A172 (cell line): ENCODE measurements at regions not wholly inside any gene's neighbourhood (a gene's known extent, or its start where the extent isn't known, plus 50 kb on each side); places are given as distances from the start of the nearest gene placed in this dataset.
"Not testable (repeated sequence)": the region's sequence is repeated elsewhere in the genome, so short reads cannot be mapped to it uniquely, and the experiment has no call there.

Source experiments
- DNase-seq: peaks from one replicate; pipeline ENCODE4 v3.0.0-alpha.2; 2015; ENCODE audit warnings: low spot score

DNA sequence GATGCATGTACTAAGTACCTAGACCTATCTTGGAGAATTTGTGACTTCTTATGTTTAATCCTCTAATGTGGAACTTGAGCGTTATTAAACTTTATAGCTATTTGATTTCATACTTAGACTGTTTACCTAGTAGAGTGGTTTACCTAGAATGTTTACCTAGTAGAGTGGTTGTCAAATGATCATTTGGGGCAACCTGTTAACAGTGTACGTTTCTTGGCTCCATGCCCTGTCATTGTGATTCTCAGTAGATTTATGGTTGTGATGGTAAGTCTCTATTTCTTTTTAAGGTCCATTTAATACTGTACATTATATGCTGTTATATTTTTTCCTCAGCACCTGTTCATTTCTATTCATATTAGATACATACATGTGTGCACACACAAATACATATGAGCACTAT, 233.0 kb upstream of the MAD2L1 start:
- DNase-seq: no peak

DNA sequence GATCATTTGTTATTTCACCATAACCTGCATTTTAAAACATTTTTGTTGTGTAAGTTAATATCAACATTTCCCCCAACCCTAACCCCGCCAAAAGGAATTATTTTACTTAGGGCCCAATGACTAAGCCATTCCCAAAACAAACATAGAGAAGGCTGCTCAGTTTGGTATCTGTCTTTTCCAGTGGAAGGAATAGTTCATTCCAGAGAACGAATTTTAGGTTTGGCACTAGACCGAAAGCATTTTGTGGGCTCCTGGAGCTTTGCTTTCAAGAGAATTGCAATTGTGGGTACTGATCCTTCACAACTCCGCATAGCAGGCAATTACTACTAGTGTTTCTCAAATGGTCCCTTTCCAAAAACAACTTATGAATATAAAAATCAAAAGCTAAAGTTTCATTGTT, 226.7 kb upstream of the MAD2L1 start:
- DNase-seq: no peak

DNA sequence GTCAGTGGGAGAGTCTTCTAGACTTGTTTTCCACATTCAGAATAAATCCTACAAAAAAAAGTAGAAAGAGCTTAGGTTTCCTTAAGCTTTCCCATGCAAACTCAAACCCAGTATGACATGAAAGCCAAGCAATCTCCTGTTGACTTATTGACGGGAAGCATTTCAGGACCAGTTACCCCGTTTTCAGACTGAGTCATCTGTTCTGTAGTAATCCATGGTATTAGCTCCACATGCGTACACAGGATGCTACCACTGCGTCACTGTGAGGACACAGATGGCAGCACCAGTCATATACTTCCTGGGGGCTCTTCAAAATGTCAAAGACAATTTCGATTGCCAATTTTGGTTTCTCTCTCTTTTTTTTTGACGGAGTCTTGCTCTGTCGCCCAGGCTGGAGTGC, 224.9 kb upstream of the MAD2L1 start:
- no peak for DNase-seq

DNA sequence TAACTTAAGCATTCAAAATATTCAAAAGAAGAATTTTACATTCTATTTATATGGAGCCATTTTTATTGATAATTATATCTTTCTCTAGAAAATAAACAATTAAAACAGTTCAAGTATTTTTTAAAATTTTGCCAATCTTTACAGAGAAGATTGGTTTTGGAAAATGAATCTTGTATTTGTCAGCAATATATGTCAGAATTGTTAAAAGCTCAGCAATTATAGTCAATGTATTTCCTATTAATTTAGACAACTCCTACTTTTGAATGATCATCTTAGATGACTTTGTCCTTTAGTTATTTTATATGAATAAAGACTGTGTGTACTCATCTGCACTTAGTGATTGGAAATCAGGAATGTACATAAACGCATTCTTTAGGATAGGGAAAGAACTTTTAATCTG, 223.9 kb upstream of the MAD2L1 start:
- DNase-seq: no peak

- no peak for DNase-seq
Observed at GRCh38 chr4:120286813-120287212, 220.2 kb upstream of the MAD2L1 start.

- no peak for DNase-seq
Observed at GRCh38 chr4:120281581-120281980, 214.9 kb upstream of the MAD2L1 start.

GRCh38 chr4:120277391-120277790, 210.7 kb upstream of the MAD2L1 start:
- no peak for DNase-seq

DNA sequence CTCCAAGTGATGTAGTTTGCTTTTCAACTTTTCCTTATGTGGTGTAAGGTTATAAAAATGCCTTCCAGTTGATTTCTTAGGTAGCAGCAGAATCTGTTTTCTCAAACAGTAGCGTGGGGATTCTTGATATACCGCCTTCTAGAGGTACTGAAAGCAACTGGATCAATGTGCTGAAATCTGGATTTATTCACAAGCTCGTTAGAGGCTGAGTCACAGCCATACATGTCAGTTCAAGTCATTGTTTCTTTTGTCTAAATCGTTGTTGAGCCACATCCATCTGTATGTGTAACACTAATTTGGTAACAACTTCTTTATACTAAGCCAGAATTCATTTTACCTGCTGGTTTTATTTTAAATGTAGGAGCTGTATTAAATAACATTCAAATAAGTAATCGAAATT, 200.0 kb upstream of the MAD2L1 start:
- DNase-seq: no peak

DNA sequence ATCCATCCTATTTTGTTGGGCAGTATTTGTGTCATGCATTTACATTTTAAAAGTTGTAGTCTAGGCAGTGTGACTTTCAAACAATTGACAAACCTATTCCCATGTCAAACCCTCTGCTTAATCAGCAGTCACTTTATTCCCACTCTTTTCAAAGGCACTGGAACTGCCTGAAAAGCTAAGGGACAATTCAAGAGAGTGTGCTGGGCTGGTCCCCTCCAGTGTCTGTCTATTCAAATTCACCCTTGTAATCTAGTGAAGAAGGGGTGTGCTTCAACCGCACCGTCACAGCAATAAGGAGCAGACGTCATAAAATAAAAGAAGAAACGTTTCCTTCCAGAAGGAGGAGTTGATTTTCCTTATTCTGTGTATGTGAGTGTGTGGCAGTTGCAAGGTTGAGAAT, 197.0 kb upstream of the MAD2L1 start:
- DNase-seq: no peak

- DNase-seq: no peak
Observed at GRCh38 chr4:120261117-120261516, 194.5 kb upstream of the MAD2L1 start.

DNA sequence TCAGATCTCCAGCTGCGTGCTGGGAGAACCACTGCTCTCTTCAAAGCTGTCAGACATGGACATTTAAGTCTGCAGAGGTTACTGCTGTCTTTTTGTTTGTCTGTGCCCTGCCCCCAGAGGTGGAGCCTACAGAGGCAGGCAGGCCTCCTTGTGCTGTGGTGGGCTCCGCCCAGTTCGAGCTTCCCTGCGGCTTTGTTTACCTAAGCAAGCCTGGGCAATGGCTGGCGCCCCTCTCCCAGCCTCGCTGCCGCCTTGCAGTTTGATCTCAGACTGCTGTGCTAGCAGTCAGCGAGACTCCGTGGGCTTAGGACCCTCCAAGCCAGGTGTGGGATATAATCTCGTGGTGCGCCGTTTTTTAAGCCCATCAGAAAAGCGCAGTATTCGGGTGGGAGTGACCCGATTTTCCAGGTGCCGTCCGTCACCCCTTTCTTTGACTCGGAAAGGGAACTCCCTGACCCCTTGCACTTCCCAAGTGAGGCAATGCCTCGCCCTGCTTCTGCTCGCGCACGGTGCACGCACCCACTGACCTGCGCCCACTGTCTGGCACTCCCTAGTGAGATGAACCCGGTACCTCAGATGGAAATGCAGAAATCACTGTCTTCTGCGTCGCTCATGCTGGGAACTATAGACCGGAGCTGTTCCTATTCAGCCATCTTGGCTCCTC, 189.6 kb upstream of the MAD2L1 start:
- not testable (repeated sequence) for DNase-seq

DNA sequence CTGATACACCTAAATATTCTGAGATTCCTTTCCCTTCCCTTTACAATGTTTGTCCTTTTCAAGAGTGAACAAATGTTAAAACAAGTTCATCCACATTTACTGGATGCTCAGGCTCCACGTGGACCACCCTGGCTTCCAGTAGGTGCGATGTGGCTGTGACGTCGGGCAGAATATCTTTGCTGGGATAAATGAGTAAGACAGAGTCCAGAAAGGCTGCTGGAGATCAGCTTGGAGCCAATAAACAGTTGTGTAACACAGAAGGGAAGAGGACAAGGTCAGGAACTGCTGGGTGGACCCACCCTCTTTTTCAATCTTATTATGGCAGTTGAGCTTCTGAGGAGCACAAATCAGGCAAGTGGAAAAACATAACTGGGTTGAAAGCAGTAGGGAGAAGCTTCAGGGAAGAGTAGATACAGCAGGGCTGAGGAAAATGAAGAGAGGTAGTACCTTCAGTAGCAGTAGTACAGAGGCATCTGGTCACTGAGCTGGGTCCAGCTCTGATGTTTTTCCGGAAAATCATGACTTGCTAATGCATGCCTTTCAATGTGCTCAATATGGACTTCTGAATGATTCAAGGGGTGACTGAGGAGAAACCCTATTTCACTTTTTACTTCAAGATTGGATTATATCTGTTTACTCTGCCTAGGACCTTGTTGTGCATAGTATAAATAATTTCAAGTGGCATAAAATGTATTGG, 171.8 kb upstream of the MAD2L1 start:
- DNase-seq: no peak

DNA sequence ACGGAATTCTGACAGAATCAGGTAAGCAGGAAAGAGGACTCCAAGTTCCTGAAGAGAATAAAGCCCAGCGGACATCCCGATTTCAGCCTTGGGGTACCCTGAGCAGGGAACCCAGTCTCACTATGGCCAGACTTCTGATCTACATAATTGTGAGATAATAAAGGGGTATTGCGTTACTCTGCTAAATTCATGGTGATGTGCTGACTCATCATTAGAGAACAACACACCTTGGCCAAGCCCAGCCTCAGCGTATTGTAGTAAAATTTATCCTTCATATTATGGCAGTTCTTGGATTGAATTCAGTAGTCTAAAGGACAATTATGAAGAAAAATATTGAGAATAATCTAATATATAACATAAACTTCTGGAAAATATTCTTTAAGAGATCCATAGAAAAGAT, 170.2 kb upstream of the MAD2L1 start:
- no peak for DNase-seq

GRCh38 chr4:120232050-120232449, 165.4 kb upstream of the MAD2L1 start:
- DNase-seq: no peak

GRCh38 chr4:120228086-120228485, 161.4 kb upstream of the MAD2L1 start:
- no peak for DNase-seq

DNA sequence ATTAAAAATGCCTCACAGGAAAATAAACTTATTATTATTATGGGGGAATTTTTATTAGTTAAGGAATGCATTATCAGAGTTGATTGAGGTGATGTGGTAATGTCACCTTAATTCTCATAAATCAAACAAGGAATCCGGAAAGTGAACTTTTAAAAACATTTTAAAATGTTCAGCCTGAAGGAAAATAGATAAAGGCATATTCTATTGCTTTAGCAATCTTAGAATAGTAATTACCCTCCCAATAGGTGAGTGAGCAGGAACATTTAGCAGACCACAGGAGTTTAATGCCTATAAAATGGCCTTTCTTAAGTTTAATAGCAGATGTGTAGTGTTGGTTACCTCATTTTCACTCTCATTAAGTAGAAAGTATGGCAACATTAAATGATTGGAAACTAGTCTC, 160.9 kb upstream of the MAD2L1 start:
- no peak for DNase-seq

DNA sequence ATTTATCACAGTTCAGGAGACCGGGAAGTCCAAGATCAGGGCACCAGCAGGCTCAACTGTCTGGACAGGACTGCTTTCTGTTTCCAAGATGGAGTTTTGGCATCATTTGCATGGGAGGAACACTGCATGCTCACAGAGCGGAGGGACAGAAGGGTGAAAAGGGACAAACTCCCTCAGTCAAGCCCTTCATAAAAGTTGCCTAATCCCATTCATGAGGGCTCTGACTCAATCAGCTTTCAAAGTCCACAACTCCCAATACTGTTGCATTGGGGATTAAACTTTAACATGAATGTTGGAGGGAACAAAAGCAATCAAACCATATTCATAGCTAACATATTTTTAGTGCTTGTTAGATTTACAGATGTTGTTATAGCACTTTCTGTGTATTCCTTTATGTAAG, 158.9 kb upstream of the MAD2L1 start:
- no peak for DNase-seq

GRCh38 chr4:120218981-120219380, 152.3 kb upstream of the MAD2L1 start:
- no peak for DNase-seq

DNA sequence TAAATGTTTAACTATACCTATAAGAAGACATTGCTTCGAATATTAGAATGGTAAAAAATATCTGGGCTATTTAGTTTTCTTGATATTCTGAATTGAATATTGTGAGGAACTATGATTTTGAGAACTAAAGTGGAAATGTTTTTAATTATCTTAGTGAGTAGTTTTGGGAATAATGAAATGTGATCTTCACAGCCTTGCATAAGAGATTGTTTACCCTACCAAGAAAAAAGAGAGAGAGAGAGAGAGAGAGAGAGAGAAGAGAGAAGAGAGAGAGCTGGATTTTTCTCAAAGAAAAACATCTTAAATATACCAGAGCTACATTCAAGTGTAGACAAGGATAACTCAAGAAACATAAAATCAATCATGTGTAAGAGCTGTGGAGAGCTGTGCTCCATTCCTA, 148.7 kb upstream of the MAD2L1 start:
- no peak for DNase-seq

- no peak for DNase-seq
Observed at GRCh38 chr4:120211408-120212015, 144.9 kb upstream of the MAD2L1 start.

GRCh38 chr4:120209706-120210105, 143.1 kb upstream of the MAD2L1 start:
- DNase-seq: no peak

DNA sequence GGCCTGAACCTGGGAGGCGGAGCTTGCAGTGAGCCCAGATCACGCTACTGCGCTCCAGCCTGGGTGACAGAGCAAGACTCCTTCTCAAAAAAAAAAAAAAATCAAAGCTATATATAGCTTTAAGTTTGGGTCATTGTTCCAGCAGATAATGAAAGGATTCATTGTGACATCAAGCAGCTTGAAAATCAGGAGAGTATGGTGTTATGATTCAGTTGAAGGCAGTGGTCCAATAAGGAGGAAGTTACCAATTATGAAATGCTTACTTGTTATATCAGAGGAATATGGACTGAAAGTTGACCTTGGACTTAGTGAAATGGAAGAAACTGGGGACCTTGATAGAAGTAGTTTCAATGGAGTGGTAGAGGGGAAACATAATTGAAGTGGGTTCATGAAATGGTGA, 140.4 kb upstream of the MAD2L1 start:
- DNase-seq: no peak

DNA sequence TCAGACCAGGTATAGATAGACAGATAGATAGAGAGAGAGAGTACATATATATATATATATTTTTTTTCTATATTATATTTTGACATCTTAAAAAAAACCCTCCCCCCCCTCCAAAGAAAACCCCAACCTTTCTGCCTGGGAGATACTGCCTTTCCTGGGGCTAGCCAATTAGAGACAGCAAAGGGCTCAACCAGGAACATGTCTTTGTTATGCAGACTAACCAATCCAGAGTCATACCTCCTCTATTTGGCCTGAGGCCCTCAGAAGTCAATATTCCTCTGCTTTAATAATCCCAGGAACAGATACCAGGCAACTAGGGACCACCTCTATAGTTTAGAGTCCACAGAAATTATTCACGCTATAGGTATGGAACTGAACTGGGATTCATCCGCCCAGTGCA, 135.6 kb upstream of the MAD2L1 start:
- no peak for DNase-seq
